IMR-90 (cell line): ENCODE measurements at regions not wholly inside any gene's neighbourhood (a gene's known extent, or its start where the extent isn't known, plus 50 kb on each side); places are given as distances from the start of the nearest gene placed in this dataset.
"Not testable (repeated sequence)": the region's sequence is repeated elsewhere in the genome, so short reads cannot be mapped to it uniquely, and the experiment has no call there.

Source experiments
- ATAC-seq: fragments of 200-7000 bp; cut with Tn5 transposase; 2 replicates; pipeline ENCODE4 v1.9.1; 2020; ENCODE audit warnings: low read depth, mild to moderate bottlenecking, moderate library complexity
- BruUV-seq: library from RNA; stranded (reverse); fragments of 400-500 nt; replicated peaks from 2 replicates; lab custom pipeline; 2021; lab: Mats Ljungman, UMichigan
- CTCF ChIA-PET: fragments of 300-600 bp; formaldehyde crosslinking; extraction: SDS; loops from one replicate; lab custom pipeline; 2021; ENCODE audit warnings: antibody characterized with exemption; lab: Yijun Ruan, JAX
- POLR2A ChIA-PET: fragments of 300-600 bp; sonication (Branson Sonifier 250); formaldehyde crosslinking; loops from one replicate; lab custom pipeline; 2022; ENCODE audit warnings: antibody characterized with exemption; ENCODE audit not compliant: unreplicated experiment; lab: Charles Lee
- DNase-seq: peaks from one replicate; pipeline ENCODE4 v3.0.0; 2013
- H2AFZ ChIP-seq: replicated peaks from 2 replicates; pipeline ENCODE3; 2013; ENCODE audit warnings: low read length, mild to moderate bottlenecking; ENCODE audit not compliant: poor library complexity
- H2AK5ac ChIP-seq: 2 replicates; pipeline ENCODE4 v1.6.1; 2013; ENCODE audit warnings: low read depth, low read length, inconsistent platforms
- H2AK9ac ChIP-seq: replicated peaks from 2 replicates; pipeline ENCODE3; 2013; ENCODE audit warnings: mild to moderate bottlenecking, low read depth, low read length, moderate library complexity; ENCODE audit not compliant: poor library complexity
- H2BK120ac ChIP-seq: 2 replicates; pipeline ENCODE4 v1.6.1; 2013; ENCODE audit warnings: low read depth, low read length, inconsistent platforms
- H2BK15ac ChIP-seq: 3 replicates; pipeline ENCODE4 v1.6.1; 2013; ENCODE audit warnings: low read depth, low read length, inconsistent platforms
- H2BK20ac ChIP-seq: 2 replicates; pipeline ENCODE4 v1.6.1; 2013; ENCODE audit warnings: low read depth, mild to moderate bottlenecking, inconsistent platforms, low read length, moderate library complexity
- H2BK5ac ChIP-seq: 2 replicates; pipeline ENCODE4 v1.6.1; 2013; ENCODE audit warnings: mild to moderate bottlenecking, low read depth, low read length, inconsistent platforms; ENCODE audit not compliant: poor library complexity, severe bottlenecking
- H3K14ac ChIP-seq: replicated peaks from 2 replicates; pipeline ENCODE4 v1.6.1; 2013; ENCODE audit warnings: low read depth, low read length, inconsistent platforms
- H3K18ac ChIP-seq: 2 replicates; pipeline ENCODE4 v1.6.1; 2013; ENCODE audit warnings: low read depth, low read length, control low read depth
- H3K23ac ChIP-seq: 2 replicates; pipeline ENCODE4 v1.6.1; 2013; ENCODE audit warnings: low read depth, low read length, inconsistent platforms
- H3K27ac ChIP-seq: 2 replicates; pipeline ENCODE4 v1.5.1; 2013; ENCODE audit warnings: mild to moderate bottlenecking, control low read depth, low read length; ENCODE audit not compliant: insufficient read depth
- H3K27me3 ChIP-seq: 2 replicates; pipeline ENCODE4 v1.6.1; 2013; ENCODE audit warnings: low read length; ENCODE audit not compliant: control insufficient read depth, insufficient read depth
- H3K36me3 ChIP-seq: 2 replicates; pipeline ENCODE4 v1.6.1; 2013; ENCODE audit warnings: low read length, mixed read lengths; ENCODE audit not compliant: control insufficient read depth, insufficient read depth
- H3K4ac ChIP-seq: 2 replicates; pipeline ENCODE4 v1.6.1; 2013; ENCODE audit warnings: low read depth, low read length, inconsistent platforms
- H3K4me1 ChIP-seq: 2 replicates; pipeline ENCODE4 v1.6.1; 2013; ENCODE audit warnings: low read length, mixed read lengths; ENCODE audit not compliant: control insufficient read depth, insufficient read depth
- H3K4me2 ChIP-seq: 2 replicates; pipeline ENCODE4 v1.6.1; 2013; ENCODE audit warnings: low read depth, mild to moderate bottlenecking, control low read depth, low read length, moderate library complexity
- H3K4me3 ChIP-seq: 2 replicates; pipeline ENCODE4 v1.5.1; 2013; ENCODE audit warnings: low read depth, mild to moderate bottlenecking, control low read depth, low read length, moderate library complexity; ENCODE audit not compliant: insufficient read depth
- H3K56ac ChIP-seq: 2 replicates; pipeline ENCODE4 v1.6.1; 2013; ENCODE audit warnings: low read length, inconsistent platforms; ENCODE audit not compliant: insufficient read depth; ENCODE audit errors: extremely low read depth
- H3K79me1 ChIP-seq, 2 experiments: 2 replicates each; pipeline ENCODE4 v1.6.1; 2013; ENCODE audit warnings: low read length in 2 of 2, inconsistent platforms in 1 of 2, low read depth in 1 of 2
- H3K9ac ChIP-seq: 2 replicates; pipeline ENCODE4 v1.6.1; 2013; ENCODE audit warnings: low read depth, low read length, control low read depth
- H3K9me1 ChIP-seq: 2 replicates; pipeline ENCODE4 v1.6.1; 2013; ENCODE audit warnings: low read length, inconsistent platforms; ENCODE audit not compliant: insufficient read depth
- H3K9me3 ChIP-seq: 2 replicates; pipeline ENCODE4 v1.6.1; 2013; ENCODE audit warnings: low read length; ENCODE audit not compliant: control insufficient read depth, insufficient read depth
- H4K20me1 ChIP-seq: 2 replicates; pipeline ENCODE4 v1.6.1; 2013; ENCODE audit warnings: low read length, inconsistent platforms; ENCODE audit not compliant: insufficient read depth
- H4K5ac ChIP-seq: 2 replicates; pipeline ENCODE4 v1.6.1; 2013; ENCODE audit warnings: mild to moderate bottlenecking, low read depth, low read length, control low read depth
- H4K8ac ChIP-seq, 2 experiments: 2 replicates each; pipeline ENCODE4 v1.6.1; 2013; ENCODE audit warnings: low read depth in 2 of 2, low read length in 2 of 2, control low read depth in 1 of 2, inconsistent platforms in 1 of 2
- H4K91ac ChIP-seq: 2 replicates; pipeline ENCODE4 v1.6.1; 2013; ENCODE audit warnings: low read depth, low read length, inconsistent platforms; ENCODE audit not compliant: insufficient read depth
- BHLHE40 ChIP-seq: fragments of 150-350 bp; IDR thresholded peaks from 2 replicates; pipeline ENCODE4 v1.6.1; 2016; ENCODE audit warnings: mild to moderate bottlenecking, low read depth, low read length
- NFE2L2 ChIP-seq: fragments of 150-350 bp; IDR thresholded peaks from 2 replicates; pipeline ENCODE4 v1.6.1; 2016; ENCODE audit warnings: low read depth, mild to moderate bottlenecking, low read length
- RFX5 ChIP-seq: IDR thresholded peaks from 2 replicates; pipeline ENCODE4 v1.8.0; 2012; ENCODE audit warnings: low read depth, mild to moderate bottlenecking, low read length, moderate library complexity
- WGBS, 2 experiments: methylation state at CpG; one replicate each; pipeline versions ENCODE4 v1.1.5 to v1.1.7; 2013; ENCODE audit warnings: missing lambda C conversion rate in 2 of 2; ENCODE audit not compliant: insufficient read length in 1 of 2; ENCODE audit errors: extremely low coverage in 2 of 2; 5-methylcytosine and 5-hydroxymethylcytosine counted together
- dilution Hi-C: fragments of 300-500 bp; cut with HindIII; formaldehyde crosslinking; loops from one replicate; pipeline ENCODE4 v1.14.3; 2018; ENCODE audit warnings: low sequenced_read_pairs; ENCODE audit not compliant: unreplicated experiment
- in situ Hi-C: fragments of 300-500 bp; cut with MboI; formaldehyde crosslinking; loops from 3 replicates; pipeline ENCODE4 v1.14.3; 2019; ENCODE audit warnings: low sequenced_read_pairs, inconsistent platforms, mixed read lengths
- intact Hi-C: fragments of 100-400 bp; cut with micrococcal nuclease; formaldehyde crosslinking; loops from 2 replicates; pipeline ENCODE4 v1.10.0; 2022

- 87% methylated on average over 10 of the region's 29 CpGs; no CpG with 5 or more reads in 1 of the 2 experiments for WGBS, 2 experiments
- H3K14ac ChIP-seq, result no peak overlapping the region
Observed at GRCh38 chr2:167715932-167716331, 531.5 kb downstream of the STK39 start.

GRCh38 chr2:167715498-167715897 is 531.9 kb downstream of the STK39 start:
- H3K4ac ChIP-seq, intact Hi-C loops, H4K20me1 ChIP-seq, H2AK9ac ChIP-seq, H2AFZ ChIP-seq, H3K27me3 ChIP-seq, H3K14ac ChIP-seq, H3K9ac ChIP-seq, H3K56ac ChIP-seq, H3K23ac ChIP-seq, in situ Hi-C loops, H3K4me3 ChIP-seq, H4K8ac ChIP-seq, ATAC-seq, CTCF ChIA-PET, H3K18ac ChIP-seq, DNase-seq, H2BK5ac ChIP-seq, H3K36me3 ChIP-seq, H2BK15ac ChIP-seq, H2AK5ac ChIP-seq, H3K79me1 ChIP-seq, H4K5ac ChIP-seq, dilution Hi-C loops, H2BK120ac ChIP-seq, H3K9me1 ChIP-seq, H2BK20ac ChIP-seq, H3K27ac ChIP-seq, H3K4me2 ChIP-seq, H3K9me3 ChIP-seq, POLR2A ChIA-PET, H4K91ac ChIP-seq, BruUV-seq, H3K4me1 ChIP-seq: not testable (repeated sequence)
- WGBS, 2 experiments, result no CpG with 5 or more reads among the region's 4 CpGs

More at GRCh38 chr2:167715932-167716331, 531.5 kb downstream of the STK39 start:
- Histone ChIP-seq H3K79me1 (no peaks in the 10 kb centered on the region), H3K4me2 (no peak overlapping the region), H3K36me3 (no peaks in the 10 kb centered on the region), H3K4ac (no peak overlapping the region), H4K8ac (no peak overlapping the region), H4K91ac (no peak overlapping the region), H2BK15ac (no peak overlapping the region), H2AK9ac (no peak overlapping the region), H2AFZ (no peak overlapping the region), H3K18ac (no peak overlapping the region), H4K20me1 (no peaks in the 10 kb centered on the region), H3K4me1 (no peaks in the 10 kb centered on the region), H3K23ac (no peak overlapping the region), H2BK5ac (no peak overlapping the region), H3K56ac (no peak overlapping the region), H4K5ac (no peak overlapping the region), H3K9me1 (no peaks in the 10 kb centered on the region), H3K27me3 (no peaks in the 10 kb centered on the region), H3K27ac (no peak overlapping the region), H2BK20ac (no peak overlapping the region), H3K4me3 (no peak overlapping the region), H3K9ac (no peak overlapping the region), H2AK5ac (no peak overlapping the region), H3K9me3 (no peaks in the 10 kb centered on the region), H2BK120ac (no peak overlapping the region)
- POLR2A ChIA-PET, result no interaction called here
- no TSS peak for BruUV-seq
- DNase-seq (no peak), ATAC-seq (no peak)
- TF ChIP-seq RFX5, result no peak
- no peak for TF ChIP-seq BHLHE40
- no peak for TF ChIP-seq NFE2L2
- dilution Hi-C loops (no loop called here), intact Hi-C loops (no loop called here), in situ Hi-C loops (no loop called here)
- CTCF ChIA-PET, result no interaction called here
